CD4-positive, alpha-beta memory T cell (primary cell): ENCODE measurements at regions not wholly inside any gene's neighbourhood (a gene's known extent, or its start where the extent isn't known, plus 50 kb on each side); places are given as distances from the start of the nearest gene placed in this dataset.

ENCODE experiments used
- CTCF ChIA-PET: fragments of 350-600 bp; sonication (Branson Sonifier 250); formaldehyde crosslinking; loops from one replicate; lab custom pipeline; 2021; ENCODE audit warnings: inconsistent platforms; ENCODE audit not compliant: partially characterized antibody; lab: Charles Lee
- POLR2A ChIA-PET: fragments of 350-600 bp; sonication (Branson Sonifier 250); formaldehyde crosslinking; loops from one replicate; lab custom pipeline; 2021; ENCODE audit not compliant: partially characterized antibody; lab: Charles Lee
- DNase-seq, 5 donors: peaks; one replicate each; pipeline versions ENCODE4 v3.0.0 to v3.0.0-alpha.2; 2020 to 2022; ENCODE audit warnings: mixed read lengths in 1 of 5
- H3K27ac ChIP-seq: one replicate; pipeline ENCODE4 v1.7.0; 2013; ENCODE audit warnings: low read depth, low read length
- H3K27me3 ChIP-seq: 2 replicates; pipeline ENCODE4 v1.7.0; 2013; ENCODE audit warnings: mild to moderate bottlenecking, low read length, moderate library complexity; ENCODE audit not compliant: insufficient read depth
- H3K36me3 ChIP-seq: 2 replicates; pipeline ENCODE4 v1.7.0; 2013; ENCODE audit warnings: mild to moderate bottlenecking, low read length, moderate library complexity; ENCODE audit not compliant: insufficient read depth
- H3K4me1 ChIP-seq: 2 replicates; pipeline ENCODE4 v1.7.0; 2013; ENCODE audit warnings: mild to moderate bottlenecking, low read length, moderate library complexity; ENCODE audit not compliant: insufficient read depth
- H3K4me3 ChIP-seq, 2 donors: one replicate each; pipeline ENCODE4 v1.7.0; 2013; ENCODE audit warnings: low read length in 2 of 2, mild to moderate bottlenecking in 1 of 2
- H3K9me3 ChIP-seq, 2 donors: one replicate each; pipeline ENCODE4 v1.7.0; 2013; ENCODE audit warnings: low read length in 2 of 2, control low read depth in 1 of 2; ENCODE audit not compliant: control insufficient read depth in 1 of 2
- H3K27ac Mint-ChIP-seq, 7 donors: one replicate each; pipeline ENCODE4 v1.8.0; 2020 to 2021; ENCODE audit warnings: mixed read lengths in 7 of 7, mild to moderate bottlenecking in 6 of 7, inconsistent platforms in 3 of 7, moderate library complexity in 3 of 7
- H3K27me3 Mint-ChIP-seq, 2 donors: one replicate each; pipeline ENCODE4 v1.8.0; 2020 to 2021; ENCODE audit warnings: mixed read lengths in 2 of 2
- H3K36me3 Mint-ChIP-seq, 2 donors: one replicate each; pipeline ENCODE4 v1.8.0; 2020 to 2021; ENCODE audit warnings: mixed read lengths in 2 of 2, inconsistent platforms in 1 of 2, mild to moderate bottlenecking in 1 of 2
- H3K4me1 Mint-ChIP-seq, 4 donors: one replicate each; pipeline ENCODE4 v1.8.0; 2020 to 2021; ENCODE audit warnings: mixed read lengths in 4 of 4, mild to moderate bottlenecking in 1 of 4
- H3K4me3 Mint-ChIP-seq, 8 donors: one replicate each; pipeline ENCODE4 v1.8.0; 2020 to 2021; ENCODE audit warnings: mixed read lengths in 8 of 8, mild to moderate bottlenecking in 7 of 8, moderate library complexity in 6 of 8, inconsistent platforms in 3 of 8
- H3K9me3 Mint-ChIP-seq, 8 donors: one replicate each; pipeline ENCODE4 v1.8.0; 2020 to 2021; ENCODE audit warnings: mixed read lengths in 8 of 8, mild to moderate bottlenecking in 5 of 8, inconsistent platforms in 3 of 8, moderate library complexity in 1 of 8
- intact Hi-C: fragments of 100-400 bp; cut with micrococcal nuclease; formaldehyde crosslinking; loops from one replicate; pipeline ENCODE4 v1.15.1; 2023

- H3K4me3 Mint-ChIP-seq, result no peak overlapping the region
- POLR2A ChIA-PET, result no interaction called here
- H3K4me3 ChIP-seq, result no peak overlapping the region
Observed at GRCh38 chr7:145339319-145339718, 503.5 kb upstream of the TPK1 start.

GRCh38 chr7:145331522-145331921 lies 495.7 kb upstream of the TPK1 start:
- Histone ChIP-seq H3K27me3 (no peaks in the 10 kb centered on the region), H3K4me3 (no peak overlapping the region), H3K9me3 (no peaks in the 10 kb centered on the region), H3K36me3 (no peaks in the 10 kb centered on the region), H3K4me1 (no peaks in the 10 kb centered on the region), H3K27ac (no peak overlapping the region)
- ChIA-PET CTCF (no interaction called here), POLR2A (no interaction called here)
- Mint-ChIP-seq H3K9me3 (peaks cover 0 to 22% (median 5%) of the 10 kb centered on the region in 8 donors), H3K27me3 (no peaks in the 10 kb centered on the region), H3K27ac (no peak overlapping the region), H3K36me3 (no peaks in the 10 kb centered on the region), H3K4me1 (no peaks in the 10 kb centered on the region), H3K4me3 (no peak overlapping the region)
- DNase-seq, result no peak
- intact Hi-C loops, result no loop called here

More at GRCh38 chr7:145339319-145339718, 503.5 kb upstream of the TPK1 start:
- Mint-ChIP-seq H3K9me3 (peaks cover 0 to 26% (median 7%) of the 10 kb centered on the region in 8 donors), H3K36me3 (no peaks in the 10 kb centered on the region), H3K4me1 (no peaks in the 10 kb centered on the region), H3K27ac (no peak overlapping the region), H3K27me3 (no peaks in the 10 kb centered on the region)
- H3K27me3 ChIP-seq, result no peaks in the 10 kb centered on the region
- no peaks in the 10 kb centered on the region for H3K36me3 ChIP-seq
- H3K4me1 ChIP-seq, result no peaks in the 10 kb centered on the region
- no peak overlapping the region for H3K27ac ChIP-seq
- no peaks in the 10 kb centered on the region for H3K9me3 ChIP-seq
- DNase-seq, result no peak
- intact Hi-C loops, result no loop called here
- CTCF ChIA-PET, result no interaction called here

- no peaks in the 10 kb centered on the region for H3K4me1 Mint-ChIP-seq
- H3K27me3 Mint-ChIP-seq, result no peaks in the 10 kb centered on the region
- Histone ChIP-seq H3K36me3 (no peaks in the 10 kb centered on the region), H3K27ac (no peak overlapping the region), H3K4me1 (no peaks in the 10 kb centered on the region), H3K27me3 (no peaks in the 10 kb centered on the region), H3K4me3 (no peak overlapping the region), H3K9me3 (no peaks in the 10 kb centered on the region)
- peaks cover 0 to 19% (median 3%) of the 10 kb centered on the region in 8 donors for H3K9me3 Mint-ChIP-seq
- no peak overlapping the region for H3K4me3 Mint-ChIP-seq
- no peak overlapping the region for H3K27ac Mint-ChIP-seq
- ChIA-PET POLR2A (no interaction called here), CTCF (no interaction called here)
- DNase-seq, result no peak
- intact Hi-C loops, result no loop called here
- no peaks in the 10 kb centered on the region for H3K36me3 Mint-ChIP-seq
Observed at GRCh38 chr7:145331076-145331475, 495.2 kb upstream of the TPK1 start.

GRCh38 chr7:145327646-145328045 lies 491.8 kb upstream of the TPK1 start:
- H3K27ac Mint-ChIP-seq, result no peak overlapping the region
- H3K4me3 ChIP-seq, result no peak overlapping the region
- POLR2A ChIA-PET, result no interaction called here
- H3K4me3 Mint-ChIP-seq, result no peak overlapping the region
- CTCF ChIA-PET, result no interaction called here
- no peaks in the 10 kb centered on the region for H3K36me3 ChIP-seq
- no peaks in the 10 kb centered on the region for H3K27me3 Mint-ChIP-seq
- no peaks in the 10 kb centered on the region for H3K36me3 Mint-ChIP-seq
- no peaks in the 10 kb centered on the region for H3K4me1 Mint-ChIP-seq
- no peaks in the 10 kb centered on the region for H3K27me3 ChIP-seq
- no peaks in the 10 kb centered on the region for H3K4me1 ChIP-seq
- H3K27ac ChIP-seq, result no peak overlapping the region
- H3K9me3 ChIP-seq, result no peaks in the 10 kb centered on the region
- intact Hi-C loops, result no loop called here
- peaks cover 0 to 3% (median 0%) of the 10 kb centered on the region in 8 donors for H3K9me3 Mint-ChIP-seq
- DNase-seq, result no peak

GRCh38 chr7:145324081-145324480 lies 488.2 kb upstream of the TPK1 start:
- H3K4me3 Mint-ChIP-seq, result no peak overlapping the region
- no peak for DNase-seq
- CTCF ChIA-PET, result no interaction called here
- no peaks in the 10 kb centered on the region for H3K4me1 Mint-ChIP-seq
- peak overlapping the region in 1 of 7 donors; percentile 48 for H3K27ac Mint-ChIP-seq
- no peaks in the 10 kb centered on the region for H3K36me3 Mint-ChIP-seq
- POLR2A ChIA-PET, result no interaction called here
- Histone ChIP-seq H3K9me3 (no peaks in the 10 kb centered on the region), H3K36me3 (no peaks in the 10 kb centered on the region), H3K27me3 (no peaks in the 10 kb centered on the region), H3K27ac (no peak overlapping the region), H3K4me3 (no peak overlapping the region), H3K4me1 (no peaks in the 10 kb centered on the region)
- intact Hi-C loops, result no loop called here
- no peaks in the 10 kb centered on the region for H3K27me3 Mint-ChIP-seq
- peaks cover 0 to 3% (median 0%) of the 10 kb centered on the region in 8 donors for H3K9me3 Mint-ChIP-seq

- Mint-ChIP-seq H3K36me3 (no peaks in the 10 kb centered on the region), H3K27me3 (no peaks in the 10 kb centered on the region), H3K4me3 (no peak overlapping the region), H3K27ac (no peak overlapping the region), H3K9me3 (peaks cover 0 to 7% (median 3%) of the 10 kb centered on the region in 8 donors), H3K4me1 (no peaks in the 10 kb centered on the region)
- no peak for DNase-seq
- H3K4me1 ChIP-seq, result no peaks in the 10 kb centered on the region
- ChIA-PET POLR2A (no interaction called here), CTCF (no interaction called here)
- intact Hi-C loops, result no loop called here
- H3K4me3 ChIP-seq, result no peak overlapping the region
- no peaks in the 10 kb centered on the region for H3K9me3 ChIP-seq
- no peak overlapping the region for H3K27ac ChIP-seq
- H3K27me3 ChIP-seq, result no peaks in the 10 kb centered on the region
- H3K36me3 ChIP-seq, result no peaks in the 10 kb centered on the region
Observed at GRCh38 chr7:145313551-145313950, 477.7 kb upstream of the TPK1 start.

GRCh38 chr7:145293754-145294153 lies 457.9 kb upstream of the TPK1 start:
- H3K36me3 ChIP-seq, result no peaks in the 10 kb centered on the region
- CTCF ChIA-PET, result no interaction called here
- H3K9me3 ChIP-seq, result no peaks in the 10 kb centered on the region
- no peak for DNase-seq
- no peak overlapping the region for H3K4me3 ChIP-seq
- H3K4me1 ChIP-seq, result no peaks in the 10 kb centered on the region
- H3K27me3 Mint-ChIP-seq, result no peaks in the 10 kb centered on the region
- H3K27ac Mint-ChIP-seq, result no peak overlapping the region
- H3K36me3 Mint-ChIP-seq, result no peaks in the 10 kb centered on the region
- H3K9me3 Mint-ChIP-seq, result peaks cover 0 to 3% (median 0%) of the 10 kb centered on the region in 8 donors
- intact Hi-C loops, result no loop called here
- H3K27ac ChIP-seq, result no peak overlapping the region
- no peaks in the 10 kb centered on the region for H3K27me3 ChIP-seq
- H3K4me1 Mint-ChIP-seq, result no peaks in the 10 kb centered on the region
- POLR2A ChIA-PET, result no interaction called here
- H3K4me3 Mint-ChIP-seq, result no peak overlapping the region

- CTCF ChIA-PET, result no interaction called here
Observed at GRCh38 chr7:145293228-145293701, 457.4 kb upstream of the TPK1 start.

More at GRCh38 chr7:145293228-145293701, 457.4 kb upstream of the TPK1 start:
- H3K27me3 ChIP-seq, result no peaks in the 10 kb centered on the region
- Mint-ChIP-seq H3K27ac (no peak overlapping the region), H3K27me3 (no peaks in the 10 kb centered on the region), H3K4me1 (no peaks in the 10 kb centered on the region), H3K36me3 (no peaks in the 10 kb centered on the region), H3K9me3 (peaks cover 0 to 3% (median 0%) of the 10 kb centered on the region in 8 donors), H3K4me3 (no peak overlapping the region)
- H3K4me1 ChIP-seq, result no peaks in the 10 kb centered on the region
- H3K27ac ChIP-seq, result no peak overlapping the region
- H3K36me3 ChIP-seq, result no peaks in the 10 kb centered on the region
- DNase-seq, result no peak
- POLR2A ChIA-PET, result no interaction called here
- no peaks in the 10 kb centered on the region for H3K9me3 ChIP-seq
- intact Hi-C loops, result no loop called here
- no peak overlapping the region for H3K4me3 ChIP-seq
